Adipocyte (in vitro differentiated cells): ENCODE measurements at regions not wholly inside any gene's neighbourhood (a gene's known extent, or its start where the extent isn't known, plus 50 kb on each side); places are given as distances from the start of the nearest gene placed in this dataset.

Experiments
- DNase-seq: peaks from one replicate; pipeline ENCODE4 v3.0.0-alpha.2; 2015; ENCODE audit warnings: low read depth
- H3K27me3 ChIP-seq: replicated peaks from 2 replicates; pipeline ENCODE4 v1.7.0; 2013; ENCODE audit warnings: mild to moderate bottlenecking, low read length, moderate library complexity; ENCODE audit not compliant: control insufficient read depth, insufficient read depth
- H3K36me3 ChIP-seq: 2 replicates; pipeline ENCODE4 v1.7.0; 2013; ENCODE audit warnings: low read length, mild to moderate bottlenecking, moderate library complexity; ENCODE audit not compliant: control insufficient read depth, insufficient read depth, severe bottlenecking
- H3K4me1 ChIP-seq: 2 replicates; pipeline ENCODE4 v1.7.0; 2013; ENCODE audit warnings: mild to moderate bottlenecking, low read length, moderate library complexity; ENCODE audit not compliant: control insufficient read depth, insufficient read depth
- H3K4me3 ChIP-seq: 2 replicates; pipeline ENCODE4 v1.7.0; 2013; ENCODE audit warnings: mild to moderate bottlenecking, low read length, moderate library complexity
- H3K9ac ChIP-seq: 2 replicates; pipeline ENCODE4 v1.7.0; 2013; ENCODE audit warnings: mild to moderate bottlenecking, low read length, moderate library complexity
- H3K9me3 ChIP-seq: 2 replicates; pipeline ENCODE4 v1.7.0; 2013; ENCODE audit warnings: mild to moderate bottlenecking, low read length, moderate library complexity; ENCODE audit not compliant: control insufficient read depth

DNA sequence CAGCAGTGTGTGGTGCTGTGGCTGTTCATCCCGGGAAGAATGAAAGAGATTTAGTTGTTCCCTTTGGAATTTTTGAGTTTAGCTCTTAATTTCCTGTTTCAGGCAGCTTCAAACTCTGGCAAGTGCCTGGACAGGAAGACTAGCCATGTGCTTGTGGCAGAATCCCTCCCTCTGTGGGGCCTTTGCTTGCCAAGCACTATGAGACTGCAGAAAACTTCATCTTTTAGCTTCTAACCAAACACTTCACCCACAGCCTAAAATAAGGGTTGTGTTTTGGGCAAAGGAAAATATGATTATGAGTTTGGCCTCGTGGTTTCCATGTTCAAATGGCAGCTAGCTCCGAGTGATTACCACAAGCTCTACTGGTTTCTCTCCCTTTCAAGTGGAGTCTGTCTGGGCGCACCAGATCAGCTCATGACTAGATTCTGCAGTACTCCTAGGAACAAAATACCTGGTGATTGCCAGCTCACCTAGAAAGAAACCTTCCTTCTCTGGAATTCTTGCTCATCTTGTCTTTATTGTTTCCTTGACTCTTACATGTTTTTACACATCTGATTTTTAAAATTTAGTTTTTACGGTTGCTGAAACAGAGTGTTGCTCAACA lies 707.5 kb downstream of the SLITRK6 start:
- H3K27me3 ChIP-seq = no peaks in the 10 kb centered on the region
- H3K9me3 ChIP-seq = no peaks in the 10 kb centered on the region
- DNase-seq = no peak
- no peaks in the 10 kb centered on the region for H3K36me3 ChIP-seq
- H3K4me1 ChIP-seq = no peaks in the 10 kb centered on the region
- no peak overlapping the region for H3K9ac ChIP-seq
- H3K4me3 ChIP-seq = no peak overlapping the region

DNA sequence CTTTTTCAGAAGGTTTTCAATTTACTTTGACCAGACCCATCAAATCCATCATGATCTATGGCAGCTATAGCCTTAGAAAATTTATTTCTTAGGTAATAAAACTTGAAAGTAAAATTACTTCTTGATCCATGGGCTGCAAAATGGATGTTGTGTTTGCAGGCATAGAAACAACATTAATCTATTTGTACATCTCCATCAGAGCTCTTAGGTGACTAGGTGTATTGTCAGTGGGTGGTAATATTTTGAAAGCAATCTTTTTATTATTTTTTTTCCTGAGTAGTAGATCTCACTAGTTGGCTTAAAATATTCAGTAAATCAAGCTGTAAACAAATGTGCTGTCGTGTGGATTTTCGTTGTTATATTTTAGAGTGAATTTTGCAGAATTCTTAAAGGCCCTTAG lies 710.0 kb downstream of the SLITRK6 start:
- Histone ChIP-seq H3K9ac (no peak overlapping the region), H3K4me3 (no peak overlapping the region), H3K4me1 (no peaks in the 10 kb centered on the region), H3K27me3 (no peaks in the 10 kb centered on the region), H3K36me3 (no peaks in the 10 kb centered on the region), H3K9me3 (no peaks in the 10 kb centered on the region)
- no peak for DNase-seq

DNA sequence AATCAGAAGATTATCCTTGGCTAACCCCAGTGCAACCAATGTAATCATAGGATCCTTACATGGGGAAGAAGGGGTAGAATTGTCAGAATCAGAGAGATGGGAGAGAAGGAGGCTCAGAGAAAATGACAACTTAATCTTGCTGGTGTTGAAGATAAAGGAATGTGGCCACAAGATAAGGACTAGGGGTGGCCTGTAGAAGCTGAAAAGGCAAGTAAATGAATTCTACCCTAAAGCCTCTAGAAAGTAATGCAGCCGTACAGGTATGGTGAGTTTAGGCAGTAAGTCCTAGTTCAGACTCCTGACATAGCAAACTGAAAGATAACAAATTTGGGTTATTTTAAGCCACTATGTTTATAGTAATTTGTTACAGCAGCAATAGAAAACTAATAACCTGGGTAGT lies 718.5 kb downstream of the SLITRK6 start:
- no peaks in the 10 kb centered on the region for H3K9me3 ChIP-seq
- H3K36me3 ChIP-seq = no peaks in the 10 kb centered on the region
- H3K4me1 ChIP-seq = no peaks in the 10 kb centered on the region
- H3K27me3 ChIP-seq = no peaks in the 10 kb centered on the region
- H3K4me3 ChIP-seq = no peak overlapping the region
- H3K9ac ChIP-seq = no peak overlapping the region
- no peak for DNase-seq

DNA sequence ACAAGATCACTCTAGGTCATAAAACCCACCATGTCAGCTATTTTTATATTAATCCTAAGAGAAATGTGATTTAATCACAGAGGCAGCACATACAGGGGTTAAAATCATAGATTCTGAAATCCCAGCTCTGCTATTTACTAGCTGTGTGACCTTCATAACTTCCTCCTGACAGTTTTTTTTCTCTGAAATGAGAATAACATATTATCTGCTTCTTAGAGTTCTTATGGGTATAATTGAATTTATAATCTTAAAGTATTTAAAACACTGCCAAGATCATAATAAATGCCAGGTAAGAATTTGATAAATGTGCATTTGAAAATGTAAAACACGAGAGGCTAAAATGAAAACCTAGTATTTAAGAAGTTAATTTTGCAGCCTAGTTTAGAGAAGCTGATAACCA lies 722.9 kb downstream of the SLITRK6 start:
- H3K4me3 ChIP-seq = no peak overlapping the region
- no peak for DNase-seq
- no peaks in the 10 kb centered on the region for H3K27me3 ChIP-seq
- H3K9ac ChIP-seq = no peak overlapping the region
- no peaks in the 10 kb centered on the region for H3K4me1 ChIP-seq
- no peaks in the 10 kb centered on the region for H3K36me3 ChIP-seq
- H3K9me3 ChIP-seq = no peaks in the 10 kb centered on the region

DNA sequence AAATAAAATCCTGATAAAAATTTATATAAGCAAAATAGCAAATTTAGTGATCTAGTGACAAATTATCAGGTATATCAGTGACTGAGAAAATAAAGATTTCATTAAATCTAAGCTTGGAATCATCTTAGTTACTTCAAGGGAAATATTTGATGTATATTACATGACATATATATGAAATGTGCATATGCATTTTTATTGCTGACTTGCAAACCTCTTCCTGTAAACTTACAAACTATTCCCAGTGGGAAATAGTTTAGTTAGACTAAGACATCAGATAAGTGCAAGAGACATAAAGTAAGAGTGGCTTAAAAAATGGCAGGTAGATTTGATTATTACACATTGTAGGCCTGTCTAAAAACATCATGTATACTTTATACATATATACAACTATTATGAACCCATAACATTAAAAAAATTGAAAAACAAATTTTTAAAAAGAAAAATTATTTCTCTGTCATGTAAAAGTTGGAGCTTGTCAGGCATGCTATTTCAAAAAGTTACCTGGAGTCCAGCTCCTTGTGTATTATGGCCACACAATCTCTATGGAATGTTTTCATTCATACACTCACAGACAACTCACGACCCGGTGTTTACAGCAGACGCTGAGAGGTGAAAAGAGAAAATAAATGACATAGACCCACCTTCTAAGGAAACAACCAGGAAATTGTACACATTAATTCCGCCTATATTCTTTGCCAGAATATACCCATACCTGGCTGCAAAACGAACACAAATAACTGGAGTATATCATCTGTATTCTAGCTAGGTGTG lies 724.5 kb downstream of the SLITRK6 start:
- no peak for DNase-seq
- Histone ChIP-seq H3K4me1 (no peaks in the 10 kb centered on the region), H3K27me3 (no peaks in the 10 kb centered on the region), H3K9ac (no peak overlapping the region), H3K9me3 (no peaks in the 10 kb centered on the region), H3K4me3 (no peak overlapping the region), H3K36me3 (no peaks in the 10 kb centered on the region)

DNA sequence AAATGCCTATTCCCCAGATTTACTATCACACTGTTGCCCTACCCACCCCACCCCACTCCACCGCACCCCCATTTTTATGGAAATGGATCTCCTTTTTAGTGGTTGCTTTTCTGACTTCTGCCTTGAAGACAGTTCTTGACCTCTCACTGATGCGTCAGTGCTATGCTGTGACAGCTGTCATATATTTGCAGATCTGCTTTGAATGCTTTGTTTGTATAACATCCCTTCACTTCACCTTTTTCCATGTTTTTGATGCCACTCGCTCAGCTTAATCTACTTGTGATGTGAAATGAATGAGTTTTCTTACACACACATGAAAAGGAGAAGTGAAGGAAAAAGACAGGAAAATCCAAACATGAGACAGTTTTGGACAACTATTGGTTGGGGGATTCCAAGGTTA lies 731.0 kb downstream of the SLITRK6 start:
- H3K4me3 ChIP-seq = no peak overlapping the region
- no peaks in the 10 kb centered on the region for H3K9me3 ChIP-seq

DNA sequence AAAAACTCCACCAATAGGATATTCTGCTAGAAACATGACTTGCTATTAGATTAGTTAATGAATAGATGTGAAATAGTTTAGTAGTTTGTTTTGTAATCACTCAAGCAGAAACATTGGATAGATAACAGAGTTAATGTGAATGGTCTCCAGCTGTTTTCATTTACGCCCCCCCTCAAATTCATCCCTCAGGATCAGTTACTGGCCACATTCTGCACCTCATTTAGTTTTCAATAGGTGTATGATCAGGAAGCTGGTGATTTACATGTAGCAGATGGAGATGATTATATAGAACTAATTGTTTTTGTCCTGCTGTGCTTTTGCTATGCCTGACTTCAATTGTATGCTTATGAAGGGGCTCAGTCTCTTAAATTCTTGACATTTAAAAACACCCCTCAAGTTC lies 759.0 kb downstream of the SLITRK6 start:
- no peaks in the 10 kb centered on the region for H3K27me3 ChIP-seq
- H3K4me3 ChIP-seq = no peak overlapping the region
- no peaks in the 10 kb centered on the region for H3K36me3 ChIP-seq
- H3K9me3 ChIP-seq = no peaks in the 10 kb centered on the region
- H3K4me1 ChIP-seq = no peaks in the 10 kb centered on the region
- H3K9ac ChIP-seq = no peak overlapping the region
- no peak for DNase-seq

More for the DNA sequence above, 731.0 kb downstream of the SLITRK6 start:
- Histone ChIP-seq H3K4me1 (no peaks in the 10 kb centered on the region), H3K9ac (no peak overlapping the region), H3K27me3 (no peaks in the 10 kb centered on the region), H3K36me3 (no peaks in the 10 kb centered on the region)
- DNase-seq = no peak

DNA sequence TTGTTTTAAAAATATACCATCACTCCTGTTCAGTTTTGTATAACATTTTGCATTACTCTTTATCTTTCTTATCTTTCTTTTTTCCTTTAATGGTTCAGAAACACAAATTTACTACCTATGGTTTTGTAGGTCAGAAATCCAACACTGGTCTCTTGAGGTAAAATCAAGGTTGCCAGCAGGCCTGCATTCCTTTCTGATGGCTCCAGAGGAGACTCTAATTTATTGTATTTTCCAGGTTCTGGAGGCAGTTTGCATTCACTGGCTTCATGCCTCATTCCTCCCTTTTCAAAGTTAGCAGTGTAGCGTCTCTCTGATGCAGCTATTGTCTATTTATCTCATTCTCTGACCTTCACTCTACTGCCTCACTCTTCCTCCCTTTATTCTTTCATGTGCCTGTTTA lies 767.4 kb downstream of the SLITRK6 start:
- H3K9ac ChIP-seq = no peak overlapping the region
- no peak overlapping the region for H3K4me3 ChIP-seq
- H3K27me3 ChIP-seq = no peaks in the 10 kb centered on the region
- peaks cover 11% of the 10 kb centered on the region for H3K9me3 ChIP-seq
- no peaks in the 10 kb centered on the region for H3K4me1 ChIP-seq
- no peaks in the 10 kb centered on the region for H3K36me3 ChIP-seq
- no peak for DNase-seq

DNA sequence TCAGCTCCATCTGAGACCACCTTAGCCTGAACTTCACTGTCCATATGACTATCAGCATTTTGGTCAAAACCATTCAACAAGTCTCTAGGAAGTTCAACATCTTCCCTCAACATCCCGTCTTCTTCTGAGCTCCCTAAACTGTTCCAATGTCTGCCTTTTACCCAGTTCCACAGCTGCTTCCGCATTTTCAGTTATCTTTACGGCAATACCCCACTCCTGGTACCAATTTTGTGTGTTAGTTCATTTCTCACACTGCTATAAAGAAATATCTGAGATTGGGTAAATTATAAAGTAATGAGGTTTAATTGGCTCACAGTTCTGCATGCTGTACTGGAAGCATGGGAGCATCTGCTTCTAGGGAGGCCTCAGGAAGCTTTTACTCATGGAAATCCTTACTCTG lies 771.2 kb downstream of the SLITRK6 start:
- peaks cover 15% of the 10 kb centered on the region for H3K9me3 ChIP-seq
- H3K4me3 ChIP-seq = no peak overlapping the region
- DNase-seq = no peak
- H3K27me3 ChIP-seq = no peaks in the 10 kb centered on the region
- H3K9ac ChIP-seq = no peak overlapping the region
- no peaks in the 10 kb centered on the region for H3K4me1 ChIP-seq
- H3K36me3 ChIP-seq = no peaks in the 10 kb centered on the region

DNA sequence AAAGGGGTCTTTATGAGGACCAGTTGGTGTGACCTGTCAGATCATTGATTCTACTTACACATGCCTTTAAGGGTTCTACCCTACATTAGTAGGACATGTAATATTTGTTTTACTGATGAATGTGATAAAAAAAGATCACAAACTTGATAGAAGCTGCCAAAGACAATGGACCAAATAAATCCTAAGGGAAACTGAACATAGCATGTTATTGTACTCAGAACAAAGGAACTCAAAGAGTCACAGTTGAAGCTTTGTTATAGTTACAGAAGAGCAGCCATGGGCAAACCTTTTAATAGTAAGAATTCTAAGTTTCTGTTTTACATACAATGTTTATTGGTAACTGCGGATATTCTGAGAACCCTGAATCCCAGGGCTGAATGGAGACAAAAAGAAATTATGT lies 780.1 kb downstream of the SLITRK6 start:
- H3K27me3 ChIP-seq = no peaks in the 10 kb centered on the region
- H3K4me3 ChIP-seq = no peak overlapping the region
- no peaks in the 10 kb centered on the region for H3K4me1 ChIP-seq
- H3K36me3 ChIP-seq = no peaks in the 10 kb centered on the region
- H3K9ac ChIP-seq = no peak overlapping the region
- peaks cover 5% of the 10 kb centered on the region for H3K9me3 ChIP-seq
- DNase-seq = no peak

DNA sequence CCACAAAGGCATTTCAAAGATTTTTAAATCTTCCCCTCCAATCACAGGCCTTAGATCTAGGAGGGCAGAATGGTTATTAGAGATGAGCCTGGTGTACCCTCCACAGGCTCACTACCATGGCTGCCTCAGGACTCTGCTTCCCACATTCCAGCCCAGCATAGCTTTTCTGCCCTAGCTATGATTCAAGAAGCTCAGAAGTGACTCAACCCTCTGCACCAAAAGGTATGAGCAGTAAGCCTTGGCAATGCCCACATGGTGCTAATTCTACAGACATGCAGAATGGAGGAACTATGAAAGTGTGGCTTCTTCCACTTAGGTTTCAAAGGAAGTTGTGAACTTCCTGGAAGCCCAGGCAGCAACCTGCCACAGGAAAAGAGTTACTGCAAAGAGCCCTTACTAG lies 786.2 kb downstream of the SLITRK6 start:
- Histone ChIP-seq H3K27me3 (no peaks in the 10 kb centered on the region), H3K36me3 (no peaks in the 10 kb centered on the region), H3K4me1 (no peaks in the 10 kb centered on the region), H3K4me3 (no peak overlapping the region), H3K9me3 (peaks cover 13% of the 10 kb centered on the region), H3K9ac (no peak overlapping the region)
- no peak for DNase-seq

DNA sequence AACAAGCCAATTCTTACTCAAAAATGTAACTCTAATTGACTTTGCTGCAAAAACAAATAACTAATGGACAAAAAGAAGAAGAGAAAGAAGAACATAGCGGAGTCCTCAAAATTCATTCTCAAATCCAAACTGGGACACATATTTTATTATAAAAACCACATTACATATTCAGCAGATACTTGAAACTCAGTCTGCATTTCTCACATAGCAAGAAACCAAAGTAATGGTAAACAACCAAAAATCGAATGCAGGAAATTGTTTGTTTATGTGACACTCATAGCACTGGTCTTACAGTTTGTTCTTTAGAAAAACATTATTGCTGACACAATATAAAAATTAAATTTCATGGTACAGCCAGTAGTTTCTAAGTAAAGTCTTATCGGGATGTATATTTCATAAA lies 789.8 kb downstream of the SLITRK6 start:
- H3K9ac ChIP-seq = no peak overlapping the region
- peaks cover 13% of the 10 kb centered on the region for H3K9me3 ChIP-seq
- no peaks in the 10 kb centered on the region for H3K36me3 ChIP-seq
- H3K4me3 ChIP-seq = no peak overlapping the region
- peak; percentile 44 for DNase-seq
- no peaks in the 10 kb centered on the region for H3K4me1 ChIP-seq
- no peaks in the 10 kb centered on the region for H3K27me3 ChIP-seq
